GM23338 (cell line): ENCODE measurements at regions not wholly inside any gene's neighbourhood (a gene's known extent, or its start where the extent isn't known, plus 50 kb on each side); places are given as distances from the start of the nearest gene placed in this dataset.

Experiments
- ATAC-seq: fragments of 200-7000 bp; cut with Tn5 transposase; 3 replicates; pipeline ENCODE4 v1.9.1; 2020
- DNase-seq: peaks from one replicate; pipeline ENCODE4 v3.0.0-alpha.2; 2015; ENCODE audit warnings: low spot score
- H2AFZ ChIP-seq: fragments of 200-600 bp; sonication (generic); 2 replicates; pipeline ENCODE4 v1.8.0; 2016; ENCODE audit warnings: antibody characterized with exemption, mild to moderate bottlenecking, moderate library complexity
- H3F3A ChIP-seq: fragments of 200-600 bp; sonication (generic); replicated peaks from 2 replicates; pipeline ENCODE4 v1.8.0; 2017; ENCODE audit warnings: antibody characterized with exemption, mixed run types, low read depth
- H3K27ac ChIP-seq: fragments of 200-600 bp; sonication (generic); 2 replicates; pipeline ENCODE4 v1.6.1; 2016; ENCODE audit warnings: low read depth
- H3K27me3 ChIP-seq: fragments of 200-600 bp; sonication (generic); 2 replicates; pipeline ENCODE4 v1.8.0; 2016; ENCODE audit warnings: mild to moderate bottlenecking, mixed run types, moderate library complexity; ENCODE audit not compliant: insufficient read depth
- H3K36me3 ChIP-seq: fragments of 200-600 bp; sonication (generic); 2 replicates; pipeline ENCODE4 v1.8.0; 2016; ENCODE audit warnings: mild to moderate bottlenecking; ENCODE audit not compliant: insufficient read depth
- H3K4me1 ChIP-seq: fragments of 200-600 bp; sonication (generic); 2 replicates; pipeline ENCODE4 v1.8.0; 2016; ENCODE audit warnings: mild to moderate bottlenecking, moderate library complexity; ENCODE audit not compliant: insufficient read depth
- H3K4me2 ChIP-seq: fragments of 200-600 bp; sonication (generic); 2 replicates; pipeline ENCODE4 v1.7.1; 2017; ENCODE audit warnings: mixed run types
- H3K4me3 ChIP-seq: fragments of 200-600 bp; sonication (generic); 2 replicates; pipeline ENCODE4 v1.6.1; 2016; ENCODE audit warnings: mixed run types
- H3K79me2 ChIP-seq: fragments of 200-600 bp; sonication (generic); replicated peaks from 2 replicates; pipeline ENCODE4 v1.8.0; 2017; ENCODE audit warnings: mild to moderate bottlenecking; ENCODE audit not compliant: insufficient read depth
- H3K9me2 ChIP-seq: fragments of 200-600 bp; sonication (generic); 2 replicates; pipeline ENCODE4 v1.8.0; 2017; ENCODE audit not compliant: insufficient read depth
- H4K20me1 ChIP-seq: fragments of 200-600 bp; sonication (generic); replicated peaks from 2 replicates; pipeline ENCODE4 v1.8.0; 2017; ENCODE audit warnings: mild to moderate bottlenecking; ENCODE audit not compliant: insufficient read depth
- H3K27ac Mint-ChIP-seq: 2 replicates; pipeline ENCODE4 v1.8.0; 2020; ENCODE audit warnings: inconsistent platforms, mild to moderate bottlenecking, moderate library complexity, mixed read lengths
- H3K27me3 Mint-ChIP-seq: 3 replicates; pipeline ENCODE4 v1.8.0; 2022; ENCODE audit warnings: low read depth, mild to moderate bottlenecking, moderate library complexity, mixed read lengths, inconsistent platforms; ENCODE audit not compliant: insufficient read depth, poor library complexity
- H3K36me3 Mint-ChIP-seq: 3 replicates; pipeline ENCODE4 v1.8.0; 2021; ENCODE audit warnings: low read depth, mild to moderate bottlenecking, inconsistent platforms, moderate library complexity, mixed read lengths
- H3K4me1 Mint-ChIP-seq: 3 replicates; pipeline ENCODE4 v1.8.0; 2020; ENCODE audit warnings: mild to moderate bottlenecking, inconsistent platforms, mixed read lengths
- H3K4me3 Mint-ChIP-seq: 3 replicates; pipeline ENCODE4 v1.8.0; 2021; ENCODE audit warnings: moderate library complexity, mild to moderate bottlenecking, inconsistent platforms, mixed read lengths
- H3K9me3 Mint-ChIP-seq: 3 replicates; pipeline ENCODE4 v1.8.0; 2020; ENCODE audit warnings: moderate library complexity, mild to moderate bottlenecking, inconsistent platforms, mixed read lengths
- ETS1 ChIP-seq: IDR thresholded peaks from 2 replicates; pipeline ENCODE4 v1.6.1; 2016; ENCODE audit warnings: antibody characterized with exemption
- EZH2 ChIP-seq: fragments of 200-600 bp; sonication (generic); IDR thresholded peaks from one replicate; pipeline ENCODE4 v1.8.0; 2017; ENCODE audit warnings: antibody characterized with exemption, mild to moderate bottlenecking, low read depth; ENCODE audit not compliant: unreplicated experiment
- EZH2phosphoT487 ChIP-seq: fragments of 200-600 bp; sonication (generic); IDR thresholded peaks from one replicate; pipeline ENCODE4 v1.8.1; 2018; ENCODE audit warnings: antibody characterized with exemption; ENCODE audit not compliant: unreplicated experiment
- NANOG ChIP-seq: IDR thresholded peaks from 2 replicates; pipeline ENCODE4 v1.6.1; 2016; ENCODE audit warnings: antibody characterized with exemption, borderline replicate concordance
- POLR2AphosphoS5 ChIP-seq: IDR thresholded peaks from 2 replicates; pipeline ENCODE4 v1.6.1; 2016; ENCODE audit warnings: antibody characterized with exemption, low read depth
- STAT1 ChIP-seq: IDR thresholded peaks from one replicate; pipeline ENCODE4 v1.6.1; 2016; ENCODE audit warnings: antibody characterized with exemption; ENCODE audit not compliant: unreplicated experiment
- TF ChIP-seq, protein P1 (sequence below): fragments of 250-450 bp; sonication (Bioruptor Pico); IDR thresholded peaks from 2 replicates; pipeline ENCODE4 v1.5.0; 2020; ENCODE audit warnings: mild to moderate bottlenecking, moderate library complexity

DNA sequence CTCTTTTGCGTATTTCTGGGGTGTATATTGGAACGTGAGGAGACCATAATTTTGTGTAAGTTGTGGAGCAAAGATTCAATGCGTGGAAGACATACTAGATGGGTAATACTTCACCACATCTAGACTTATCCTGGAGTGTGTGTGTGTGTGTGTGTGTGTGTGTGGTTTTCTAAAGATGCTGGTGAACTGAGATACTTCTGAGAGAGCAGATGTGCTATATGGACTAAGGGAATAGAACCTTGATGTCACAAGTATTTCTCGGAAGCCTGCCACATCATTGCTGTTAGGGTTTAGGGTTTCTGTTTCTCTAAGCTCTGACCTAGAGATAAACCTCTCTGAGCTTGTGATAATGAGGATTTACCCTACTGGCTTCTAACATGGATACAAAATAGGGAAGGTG is 138.8 kb downstream of the DACT1 start (continued):
- no peak for TF ChIP-seq ETS1

- Histone ChIP-seq H3K4me1 (peaks cover 9% of the 10 kb centered on the region), H3K4me2 (no peak overlapping the region), H3K79me2 (no peaks in the 10 kb centered on the region), H3K27ac (no peak overlapping the region), H3K27me3 (no peaks in the 10 kb centered on the region), H3F3A (no peaks in the 10 kb centered on the region), H3K36me3 (no peaks in the 10 kb centered on the region), H4K20me1 (no peaks in the 10 kb centered on the region), H3K9me2 (no peaks in the 10 kb centered on the region), H2AFZ (no peak overlapping the region; the same call in 1 of the 2 replicates), H3K4me3 (no peak overlapping the region)
- ATAC-seq (no peak), DNase-seq (no peak)
- Mint-ChIP-seq H3K4me1 (peaks cover 10% of the 10 kb centered on the region), H3K4me3 (no peak overlapping the region), H3K36me3 (no peaks in the 10 kb centered on the region; the same call in 2 of the 3 replicates), H3K27me3 (peaks cover 9% of the 10 kb centered on the region), H3K9me3 (0 out of 3 replicates have a peak, but pooled peaks cover 5% of the 10 kb centered on the region), H3K27ac (no peak overlapping the region)
- no peak for TF ChIP-seq NANOG
- TF ChIP-seq POLR2AphosphoS5, result no peak
- no peak for TF ChIP-seq ETS1
- TF ChIP-seq EZH2phosphoT487, result no peak
These were observed 139.8 kb downstream of the DACT1 start for GRCh38 chr14:58777541-58777979.

- H3K4me3 ChIP-seq, result no peak overlapping the region
- H3K4me2 ChIP-seq, result no peak overlapping the region
- Mint-ChIP-seq H3K9me3 (0 out of 3 replicates have a peak, but pooled peaks cover 5% of the 10 kb centered on the region), H3K27me3 (peaks cover 3% of the 10 kb centered on the region), H3K4me1 (peaks cover 3% of the 10 kb centered on the region), H3K27ac (no peak overlapping the region), H3K4me3 (no peak overlapping the region), H3K36me3 (no peaks in the 10 kb centered on the region; the same call in 2 of the 3 replicates)
- TF ChIP-seq EZH2 (no peak), STAT1 (no peak)
- TF ChIP-seq, protein P1, sequence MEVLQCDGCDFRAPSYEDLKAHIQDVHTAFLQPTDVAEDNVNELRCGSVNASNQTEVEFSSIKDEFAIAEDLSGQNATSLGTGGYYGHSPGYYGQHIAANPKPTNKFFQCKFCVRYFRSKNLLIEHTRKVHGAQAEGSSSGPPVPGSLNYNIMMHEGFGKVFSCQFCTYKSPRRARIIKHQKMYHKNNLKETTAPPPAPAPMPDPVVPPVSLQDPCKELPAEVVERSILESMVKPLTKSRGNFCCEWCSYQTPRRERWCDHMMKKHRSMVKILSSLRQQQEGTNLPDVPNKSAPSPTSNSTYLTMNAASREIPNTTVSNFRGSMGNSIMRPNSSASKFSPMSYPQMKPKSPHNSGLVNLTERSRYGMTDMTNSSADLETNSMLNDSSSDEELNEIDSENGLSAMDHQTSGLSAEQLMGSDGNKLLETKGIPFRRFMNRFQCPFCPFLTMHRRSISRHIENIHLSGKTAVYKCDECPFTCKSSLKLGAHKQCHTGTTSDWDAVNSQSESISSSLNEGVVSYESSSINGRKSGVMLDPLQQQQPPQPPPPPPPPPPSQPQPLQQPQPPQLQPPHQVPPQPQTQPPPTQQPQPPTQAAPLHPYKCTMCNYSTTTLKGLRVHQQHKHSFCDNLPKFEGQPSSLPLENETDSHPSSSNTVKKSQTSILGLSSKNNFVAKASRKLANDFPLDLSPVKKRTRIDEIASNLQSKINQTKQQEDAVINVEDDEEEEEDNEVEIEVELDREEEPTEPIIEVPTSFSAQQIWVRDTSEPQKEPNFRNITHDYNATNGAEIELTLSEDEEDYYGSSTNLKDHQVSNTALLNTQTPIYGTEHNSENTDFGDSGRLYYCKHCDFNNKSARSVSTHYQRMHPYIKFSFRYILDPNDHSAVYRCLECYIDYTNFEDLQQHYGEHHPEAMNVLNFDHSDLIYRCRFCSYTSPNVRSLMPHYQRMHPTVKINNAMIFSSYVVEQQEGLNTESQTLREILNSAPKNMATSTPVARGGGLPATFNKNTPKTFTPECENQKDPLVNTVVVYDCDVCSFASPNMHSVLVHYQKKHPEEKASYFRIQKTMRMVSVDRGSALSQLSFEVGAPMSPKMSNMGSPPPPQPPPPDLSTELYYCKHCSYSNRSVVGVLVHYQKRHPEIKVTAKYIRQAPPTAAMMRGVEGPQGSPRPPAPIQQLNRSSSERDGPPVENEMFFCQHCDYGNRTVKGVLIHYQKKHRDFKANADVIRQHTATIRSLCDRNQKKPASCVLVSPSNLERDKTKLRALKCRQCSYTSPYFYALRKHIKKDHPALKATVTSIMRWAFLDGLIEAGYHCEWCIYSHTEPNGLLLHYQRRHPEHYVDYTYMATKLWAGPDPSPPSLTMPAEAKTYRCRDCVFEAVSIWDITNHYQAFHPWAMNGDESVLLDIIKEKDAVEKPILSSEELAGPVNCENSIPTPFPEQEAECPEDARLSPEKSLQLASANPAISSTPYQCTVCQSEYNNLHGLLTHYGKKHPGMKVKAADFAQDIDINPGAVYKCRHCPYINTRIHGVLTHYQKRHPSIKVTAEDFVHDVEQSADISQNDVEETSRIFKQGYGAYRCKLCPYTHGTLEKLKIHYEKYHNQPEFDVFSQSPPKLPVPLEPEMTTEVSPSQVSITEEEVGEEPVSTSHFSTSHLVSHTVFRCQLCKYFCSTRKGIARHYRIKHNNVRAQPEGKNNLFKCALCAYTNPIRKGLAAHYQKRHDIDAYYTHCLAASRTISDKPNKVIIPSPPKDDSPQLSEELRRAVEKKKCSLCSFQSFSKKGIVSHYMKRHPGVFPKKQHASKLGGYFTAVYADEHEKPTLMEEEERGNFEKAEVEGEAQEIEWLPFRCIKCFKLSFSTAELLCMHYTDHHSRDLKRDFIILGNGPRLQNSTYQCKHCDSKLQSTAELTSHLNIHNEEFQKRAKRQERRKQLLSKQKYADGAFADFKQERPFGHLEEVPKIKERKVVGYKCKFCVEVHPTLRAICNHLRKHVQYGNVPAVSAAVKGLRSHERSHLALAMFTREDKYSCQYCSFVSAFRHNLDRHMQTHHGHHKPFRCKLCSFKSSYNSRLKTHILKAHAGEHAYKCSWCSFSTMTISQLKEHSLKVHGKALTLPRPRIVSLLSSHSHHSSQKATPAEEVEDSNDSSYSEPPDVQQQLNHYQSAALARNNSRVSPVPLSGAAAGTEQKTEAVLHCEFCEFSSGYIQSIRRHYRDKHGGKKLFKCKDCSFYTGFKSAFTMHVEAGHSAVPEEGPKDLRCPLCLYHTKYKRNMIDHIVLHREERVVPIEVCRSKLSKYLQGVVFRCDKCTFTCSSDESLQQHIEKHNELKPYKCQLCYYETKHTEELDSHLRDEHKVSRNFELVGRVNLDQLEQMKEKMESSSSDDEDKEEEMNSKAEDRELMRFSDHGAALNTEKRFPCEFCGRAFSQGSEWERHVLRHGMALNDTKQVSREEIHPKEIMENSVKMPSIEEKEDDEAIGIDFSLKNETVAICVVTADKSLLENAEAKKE, result no peak
- DNase-seq (no peak), ATAC-seq (no peak)
- H3K79me2 ChIP-seq, result no peaks in the 10 kb centered on the region
- H4K20me1 ChIP-seq, result no peaks in the 10 kb centered on the region
- no peaks in the 10 kb centered on the region for H3K36me3 ChIP-seq
- H3K4me1 ChIP-seq, result peaks cover 3% of the 10 kb centered on the region; the same call in 1 of the 2 replicates
- no peaks in the 10 kb centered on the region for H3K9me2 ChIP-seq
- H3K27me3 ChIP-seq, result no peaks in the 10 kb centered on the region
- H2AFZ ChIP-seq, result no peak overlapping the region
- no peaks in the 10 kb centered on the region for H3F3A ChIP-seq
- H3K27ac ChIP-seq, result no peak overlapping the region
These were observed 140.4 kb downstream of the DACT1 start for GRCh38 chr14:58778202-58778601.
